H9 (cell line): ENCODE measurements at regions not wholly inside any gene's neighbourhood (a gene's known extent, or its start where the extent isn't known, plus 50 kb on each side); places are given as distances from the start of the nearest gene placed in this dataset.

Experiments
- DNase-seq: peaks from one replicate; pipeline ENCODE4 v3.0.0-alpha.2; 2017
- H2AFZ ChIP-seq: one replicate; pipeline ENCODE4 v1.6.1; 2013; ENCODE audit warnings: mild to moderate bottlenecking, low read length, control low read depth, moderate library complexity
- H2AK5ac ChIP-seq: 2 replicates; pipeline ENCODE4 v1.6.1; 2013; ENCODE audit warnings: low read length, control low read depth, mixed read lengths; ENCODE audit not compliant: insufficient read length
- H2BK120ac ChIP-seq: one replicate; pipeline ENCODE4 v1.6.1; 2013; ENCODE audit warnings: low read depth, mild to moderate bottlenecking, low read length, control low read depth, inconsistent platforms; ENCODE audit not compliant: poor library complexity, severe bottlenecking
- H2BK12ac ChIP-seq: 2 replicates; pipeline ENCODE4 v1.6.1; 2013; ENCODE audit warnings: low read length, control low read depth, mixed read lengths, low read depth; ENCODE audit not compliant: insufficient read length
- H2BK15ac ChIP-seq: 2 replicates; pipeline ENCODE4 v1.6.1; 2013; ENCODE audit warnings: low read depth, low read length, control low read depth
- H2BK20ac ChIP-seq: one replicate; pipeline ENCODE4 v1.6.1; 2013; ENCODE audit warnings: low read depth, mild to moderate bottlenecking, low read length, control low read depth, inconsistent platforms; ENCODE audit not compliant: poor library complexity, severe bottlenecking
- H2BK5ac ChIP-seq: 2 replicates; pipeline ENCODE4 v1.6.1; 2013; ENCODE audit warnings: low read length, control low read depth, mixed read lengths; ENCODE audit not compliant: insufficient read length
- H3K14ac ChIP-seq: 2 replicates; pipeline ENCODE4 v1.6.1; 2013; ENCODE audit warnings: low read length, control low read depth; ENCODE audit not compliant: insufficient read depth
- H3K18ac ChIP-seq: 2 replicates; pipeline ENCODE4 v1.6.1; 2013; ENCODE audit warnings: low read depth, mild to moderate bottlenecking, mixed read lengths, low read length, control low read depth; ENCODE audit not compliant: insufficient read length
- H3K23ac ChIP-seq: 2 replicates; pipeline ENCODE4 v1.6.1; 2013; ENCODE audit warnings: low read length, control low read depth, mixed read lengths, low read depth; ENCODE audit not compliant: insufficient read length
- H3K23me2 ChIP-seq: 2 replicates; pipeline ENCODE4 v1.6.1; 2013; ENCODE audit warnings: low read depth, mild to moderate bottlenecking, mixed read lengths, low read length, control low read depth; ENCODE audit not compliant: insufficient read length, poor library complexity, severe bottlenecking
- H3K27ac ChIP-seq: 2 replicates; pipeline ENCODE4 v1.5.1; 2013; ENCODE audit warnings: low read length, control low read depth, mixed read lengths, low read depth; ENCODE audit not compliant: insufficient read length
- H3K27me3 ChIP-seq: 2 replicates; pipeline ENCODE4 v1.6.1; 2013; ENCODE audit warnings: low read length, control low read depth, inconsistent platforms; ENCODE audit not compliant: insufficient read depth
- H3K4ac ChIP-seq: 2 replicates; pipeline ENCODE4 v1.6.1; 2013; ENCODE audit warnings: low read depth, mild to moderate bottlenecking, control low read depth, inconsistent platforms, low read length, moderate library complexity
- H3K4me1 ChIP-seq: 2 replicates; pipeline ENCODE4 v1.6.1; 2013; ENCODE audit warnings: low read length, control low read depth, inconsistent platforms; ENCODE audit not compliant: insufficient read depth
- H3K4me2 ChIP-seq: 2 replicates; pipeline ENCODE4 v1.6.1; 2013; ENCODE audit warnings: low read length, control low read depth, mixed read lengths; ENCODE audit not compliant: insufficient read length, insufficient read depth
- H3K56ac ChIP-seq: 2 replicates; pipeline ENCODE4 v1.6.1; 2013; ENCODE audit warnings: low read depth, mild to moderate bottlenecking, mixed read lengths, low read length, control low read depth; ENCODE audit not compliant: insufficient read length
- H3K79me1 ChIP-seq: 2 replicates; pipeline ENCODE4 v1.6.1; 2013; ENCODE audit warnings: low read depth, mild to moderate bottlenecking, moderate library complexity, low read length, control low read depth, inconsistent platforms; ENCODE audit not compliant: insufficient read depth, poor library complexity, severe bottlenecking
- H3K79me2 ChIP-seq: 2 replicates; pipeline ENCODE4 v1.6.1; 2013; ENCODE audit warnings: low read length, control low read depth, inconsistent platforms; ENCODE audit not compliant: insufficient read depth
- H3K9ac ChIP-seq: 2 replicates; pipeline ENCODE4 v1.6.1; 2013; ENCODE audit warnings: low read length, control low read depth, mixed read lengths; ENCODE audit not compliant: insufficient read length; ENCODE audit errors: extremely low read depth
- H3K9me3 ChIP-seq: one replicate; pipeline ENCODE4 v1.6.1; 2013; ENCODE audit warnings: low read depth, low read length, inconsistent platforms; ENCODE audit not compliant: control insufficient read depth
- H3T11ph ChIP-seq: one replicate; pipeline ENCODE4 v1.6.1; 2013; ENCODE audit warnings: mild to moderate bottlenecking, low read length, control low read depth, inconsistent platforms
- H4K20me1 ChIP-seq: one replicate; pipeline ENCODE4 v1.6.1; 2013; ENCODE audit not compliant: control insufficient read depth, insufficient read length, insufficient read depth
- H4K5ac ChIP-seq: 2 replicates; pipeline ENCODE4 v1.6.1; 2013; ENCODE audit warnings: low read depth, mild to moderate bottlenecking, mixed read lengths, low read length, control low read depth; ENCODE audit not compliant: insufficient read length
- H4K8ac ChIP-seq: replicated peaks from 2 replicates; pipeline ENCODE4 v1.6.1; 2013; ENCODE audit warnings: low read length, control low read depth, mixed read lengths, low read depth; ENCODE audit not compliant: insufficient read length
- H4K91ac ChIP-seq: 2 replicates; pipeline ENCODE4 v1.6.1; 2013; ENCODE audit warnings: low read depth, mild to moderate bottlenecking, moderate library complexity, mixed read lengths, low read length, control low read depth; ENCODE audit not compliant: insufficient read length
- H3K27ac Mint-ChIP-seq, 3 experiments: 2 replicates in 2 of 3; 3 replicates in 1 of 3; pipeline ENCODE4 v1.8.0; 2020 to 2021; ENCODE audit warnings: mixed read lengths in 3 of 3, mild to moderate bottlenecking in 1 of 3, moderate library complexity in 1 of 3
- H3K27me3 Mint-ChIP-seq: 2 replicates; pipeline ENCODE4 v1.8.0; 2021; ENCODE audit warnings: low read depth, mild to moderate bottlenecking, moderate library complexity, mixed read lengths
- H3K36me3 Mint-ChIP-seq, 3 experiments: 2 replicates in 2 of 3; 3 replicates in 1 of 3; pipeline ENCODE4 v1.8.0; 2020 to 2021; ENCODE audit warnings: low read depth in 3 of 3, mixed read lengths in 3 of 3; ENCODE audit not compliant: insufficient read depth in 1 of 3
- H3K4me1 Mint-ChIP-seq, 2 experiments: 2 replicates each; pipeline ENCODE4 v1.8.0; 2020; ENCODE audit warnings: mixed read lengths in 2 of 2
- H3K4me3 Mint-ChIP-seq, 2 experiments: 2 replicates in 1 of 2; 3 replicates in 1 of 2; pipeline ENCODE4 v1.8.0; 2020 to 2021; ENCODE audit warnings: mild to moderate bottlenecking in 2 of 2, mixed read lengths in 2 of 2, moderate library complexity in 1 of 2
- H3K9me3 Mint-ChIP-seq, 2 experiments: 2 replicates in 1 of 2; 3 replicates in 1 of 2; pipeline ENCODE4 v1.8.0; 2020; ENCODE audit warnings: mild to moderate bottlenecking in 2 of 2, mixed read lengths in 2 of 2, moderate library complexity in 1 of 2
- CTCF ChIP-seq: fragments of 200-600 bp; sonication (generic); conservative IDR thresholded peaks from 3 replicates; pipeline ENCODE4 v1.8.0; 2021; ENCODE audit warnings: antibody characterized with exemption, mild to moderate bottlenecking
- WGBS: extraction: QIAGEN DNeasy Blood & Tissue Kit; methylation state at CpG from one replicate; pipeline ENCODE4 v1.1.7; 2013; ENCODE audit warnings: missing lambda C conversion rate, low lambda C conversion rate, mixed read lengths; ENCODE audit not compliant: insufficient read length; ENCODE audit errors: extremely low coverage; 5-methylcytosine and 5-hydroxymethylcytosine counted together

GRCh38 chr11:116234989-116235568, 537.7 kb downstream of the BUD13 start:
- Histone ChIP-seq H2AK5ac (no peak overlapping the region), H3K27ac (no peak overlapping the region), H4K20me1 (no peaks in the 10 kb centered on the region), H4K91ac (no peak overlapping the region), H4K5ac (no peak overlapping the region), H2BK20ac (no peak overlapping the region), H3T11ph (no peak overlapping the region), H2BK5ac (no peak overlapping the region), H3K4ac (no peak overlapping the region), H2BK12ac (no peak overlapping the region), H3K79me2 (no peaks in the 10 kb centered on the region), H3K56ac (no peak overlapping the region), H2BK120ac (no peak overlapping the region), H3K27me3 (no peaks in the 10 kb centered on the region), H3K4me1 (no peaks in the 10 kb centered on the region; the same call in 1 of the 2 replicates), H3K18ac (no peak overlapping the region), H3K79me1 (no peaks in the 10 kb centered on the region), H3K9me3 (no peaks in the 10 kb centered on the region), H4K8ac (no peak overlapping the region), H2BK15ac (no peak overlapping the region), H3K23ac (no peak overlapping the region), H3K4me2 (no peak overlapping the region), H3K9ac (no peak overlapping the region), H2AFZ (no peak overlapping the region), H3K23me2 (no peaks in the 10 kb centered on the region), H3K14ac (no peak overlapping the region; the same call in 1 of the 2 replicates)
- peak overlapping the region in 1 of 3 experiments; percentile 9; a peak in 1 of 7 replicates for H3K27ac Mint-ChIP-seq
- peaks cover 14% of the 10 kb centered on the region for H3K27me3 Mint-ChIP-seq
- TF ChIP-seq CTCF: peak; percentile 49; the same call in 2 of the 3 replicates
- no peaks in the 10 kb centered on the region for H3K9me3 Mint-ChIP-seq
- H3K36me3 Mint-ChIP-seq: no peaks in the 10 kb centered on the region
- DNase-seq: peak; percentile 60
- H3K4me1 Mint-ChIP-seq: peaks cover 12 to 13% of the 10 kb centered on the region in 2 experiments; a peak in 3 of 4 replicates
- WGBS: no CpG with 5 or more reads among the region's 6 CpGs
- no peak overlapping the region for H3K4me3 Mint-ChIP-seq
